HepG2 (cell line): ENCODE measurements at regions not wholly inside any gene's neighbourhood (a gene's known extent, or its start where the extent isn't known, plus 50 kb on each side); places are given as distances from the start of the nearest gene placed in this dataset.

Experiments
- ATF7-NPFF ChIP-seq: sonication (generic); formaldehyde crosslinking; IDR thresholded peaks from 2 replicates; pipeline ENCODE4 v1.8.1; 2023; ENCODE audit warnings: mild to moderate bottlenecking, low read depth, missing genetic modification reagents, moderate library complexity
- CREBL2 ChIP-seq: sonication (generic); formaldehyde crosslinking; IDR thresholded peaks from 2 replicates; pipeline ENCODE4 v1.8.1; 2023; ENCODE audit warnings: missing genetic modification reagents, mild to moderate bottlenecking, borderline replicate concordance
- CREM ChIP-seq, 2 experiments: sonication (generic) in 1 of 2; formaldehyde crosslinking in 1 of 2; IDR thresholded peaks; 2 replicates each; pipeline versions ENCODE4 v1.4.0 to v1.6.1; 2016 to 2020; ENCODE audit warnings: antibody characterized with exemption in 1 of 2, mild to moderate bottlenecking in 1 of 2, missing genetic modification reagents in 1 of 2
- JUND ChIP-seq: sonication (generic); formaldehyde crosslinking; IDR thresholded peaks from 2 replicates; pipeline ENCODE4 v1.8.0; 2022; ENCODE audit warnings: mild to moderate bottlenecking, missing genetic modification reagents
- KLF13 ChIP-seq: sonication (generic); formaldehyde crosslinking; IDR thresholded peaks from 2 replicates; pipeline ENCODE4 v1.4.0; 2020; ENCODE audit warnings: mild to moderate bottlenecking, missing genetic modification reagents
- NCOA1 ChIP-seq: sonication (generic); formaldehyde crosslinking; IDR thresholded peaks from 2 replicates; pipeline ENCODE4 v1.9.0; 2021; ENCODE audit warnings: missing genetic modification reagents
- PITX1 ChIP-seq: sonication (generic); formaldehyde crosslinking; IDR thresholded peaks from 2 replicates; pipeline ENCODE4 v1.5.1; 2020; ENCODE audit warnings: mild to moderate bottlenecking, missing genetic modification reagents
- SP5 ChIP-seq: IDR thresholded peaks from 2 replicates; pipeline ENCODE4 v1.6.1; 2016; ENCODE audit warnings: low read depth, borderline replicate concordance
- SRSF4 ChIP-seq: fragments of 200-400 bp; formaldehyde crosslinking; IDR thresholded peaks from one replicate; pipeline ENCODE4 v1.6.1; 2018; ENCODE audit warnings: mild to moderate bottlenecking, low read depth, low read length, moderate library complexity; ENCODE audit not compliant: poor library complexity, severe bottlenecking
- ZFP36L2 ChIP-seq: sonication (generic); formaldehyde crosslinking; IDR thresholded peaks from 2 replicates; pipeline ENCODE4 v1.4.0; 2020; ENCODE audit warnings: missing genetic modification reagents
- ZNF280D ChIP-seq: sonication (generic); formaldehyde crosslinking; IDR thresholded peaks from 2 replicates; pipeline ENCODE4 v1.5.1; 2020; ENCODE audit warnings: mild to moderate bottlenecking, missing genetic modification reagents
- ZNF343 ChIP-seq: sonication (generic); formaldehyde crosslinking; IDR thresholded peaks from 2 replicates; pipeline ENCODE4 v1.4.0; 2020; ENCODE audit warnings: mild to moderate bottlenecking, missing genetic modification reagents
- ZNF609 ChIP-seq: sonication (generic); formaldehyde crosslinking; IDR thresholded peaks from 2 replicates; pipeline ENCODE4 v1.4.0; 2020; ENCODE audit warnings: mild to moderate bottlenecking, missing genetic modification reagents, borderline replicate concordance
- ZNF614 ChIP-seq: IDR thresholded peaks from 2 replicates; pipeline ENCODE4 v1.6.1; 2018; ENCODE audit warnings: missing biosample characterization, missing genetic modification reagents, inconsistent platforms, borderline replicate concordance
- TF ChIP-seq, protein P1 (sequence below): sonication (generic); formaldehyde crosslinking; IDR thresholded peaks from 2 replicates; pipeline ENCODE4 v1.4.0; 2020; ENCODE audit warnings: missing genetic modification reagents
- TF ChIP-seq, protein P2 (sequence below): sonication (generic); formaldehyde crosslinking; IDR thresholded peaks from 2 replicates; pipeline ENCODE4 v1.4.0; 2020; ENCODE audit warnings: mild to moderate bottlenecking, missing genetic modification reagents

DNA sequence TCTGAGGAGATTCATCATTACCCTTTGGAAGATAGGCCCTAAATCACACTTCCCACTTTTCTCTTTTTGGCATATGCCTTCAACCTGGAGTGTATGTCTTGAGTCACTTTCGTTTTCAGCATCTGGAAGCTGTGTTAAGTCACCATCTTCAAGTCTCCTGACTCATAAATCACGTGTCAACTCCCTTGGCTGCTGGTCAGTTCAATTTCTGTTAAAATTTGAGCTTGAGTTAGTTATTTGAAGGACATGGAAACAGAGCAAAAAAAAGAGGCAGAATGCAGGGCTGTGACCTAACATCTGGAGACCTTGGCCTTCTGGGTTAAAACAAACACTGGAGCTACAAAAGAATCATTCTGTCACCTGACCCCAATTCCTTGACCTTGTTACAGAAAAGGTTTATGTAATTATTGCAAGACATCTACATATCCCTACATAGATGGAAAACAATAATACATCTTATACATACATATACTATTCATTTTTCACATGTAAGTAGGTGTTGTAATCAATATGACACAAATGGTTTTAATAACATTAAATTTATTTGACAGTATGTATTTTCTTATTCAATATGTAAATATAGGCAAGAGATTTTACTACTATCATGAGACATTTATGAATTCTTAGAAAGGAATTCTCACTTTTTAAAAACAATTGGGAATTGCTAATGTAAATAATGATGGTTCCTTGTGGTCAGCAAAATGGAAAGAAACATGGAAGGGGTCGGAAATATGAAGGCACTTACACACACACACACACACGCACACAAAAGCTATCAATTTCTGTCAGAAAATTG lies 169.7 kb upstream of the PHYHIPL start (continued):
- 0 out of 2 replicates have a peak, but pooled peaks have one; percentile 38 for TF ChIP-seq PITX1
- no peak for TF ChIP-seq ATF7-NPFF (CRISPR knock-in tag)
- TF ChIP-seq ZNF614: 0 out of 2 replicates have a peak, but pooled peaks have one; percentile 17
- TF ChIP-seq, protein P1, sequence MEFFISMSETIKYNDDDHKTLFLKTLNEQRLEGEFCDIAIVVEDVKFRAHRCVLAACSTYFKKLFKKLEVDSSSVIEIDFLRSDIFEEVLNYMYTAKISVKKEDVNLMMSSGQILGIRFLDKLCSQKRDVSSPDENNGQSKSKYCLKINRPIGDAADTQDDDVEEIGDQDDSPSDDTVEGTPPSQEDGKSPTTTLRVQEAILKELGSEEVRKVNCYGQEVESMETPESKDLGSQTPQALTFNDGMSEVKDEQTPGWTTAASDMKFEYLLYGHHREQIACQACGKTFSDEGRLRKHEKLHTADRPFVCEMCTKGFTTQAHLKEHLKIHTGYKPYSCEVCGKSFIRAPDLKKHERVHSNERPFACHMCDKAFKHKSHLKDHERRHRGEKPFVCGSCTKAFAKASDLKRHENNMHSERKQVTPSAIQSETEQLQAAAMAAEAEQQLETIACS (CRISPR knock-in tag): no peak
- TF ChIP-seq CREM (IDR thresholded peaks at IDR 0.05): peak; percentile 86
- no peak for TF ChIP-seq CREM (CRISPR knock-in tag; IDR thresholded peaks at IDR 0.05)
- no peak for TF ChIP-seq SRSF4
- no peak for TF ChIP-seq ZFP36L2 (CRISPR knock-in tag)
- no peak for TF ChIP-seq ZNF343 (CRISPR knock-in tag)
- peak; percentile 15; the same call in 1 of the 2 replicates for TF ChIP-seq SP5
- TF ChIP-seq KLF13 (CRISPR knock-in tag): no peak
- TF ChIP-seq ZNF280D: no peak
- TF ChIP-seq NCOA1 (CRISPR knock-in tag): peak; percentile 75; the same call in 1 of the 2 replicates
- TF ChIP-seq ZNF609 (CRISPR knock-in tag): peak; percentile 87; the same call in 1 of the 2 replicates
- TF ChIP-seq JUND (CRISPR knock-in tag): 0 out of 2 replicates have a peak, but pooled peaks have one; percentile 17
- TF ChIP-seq, protein P2, sequence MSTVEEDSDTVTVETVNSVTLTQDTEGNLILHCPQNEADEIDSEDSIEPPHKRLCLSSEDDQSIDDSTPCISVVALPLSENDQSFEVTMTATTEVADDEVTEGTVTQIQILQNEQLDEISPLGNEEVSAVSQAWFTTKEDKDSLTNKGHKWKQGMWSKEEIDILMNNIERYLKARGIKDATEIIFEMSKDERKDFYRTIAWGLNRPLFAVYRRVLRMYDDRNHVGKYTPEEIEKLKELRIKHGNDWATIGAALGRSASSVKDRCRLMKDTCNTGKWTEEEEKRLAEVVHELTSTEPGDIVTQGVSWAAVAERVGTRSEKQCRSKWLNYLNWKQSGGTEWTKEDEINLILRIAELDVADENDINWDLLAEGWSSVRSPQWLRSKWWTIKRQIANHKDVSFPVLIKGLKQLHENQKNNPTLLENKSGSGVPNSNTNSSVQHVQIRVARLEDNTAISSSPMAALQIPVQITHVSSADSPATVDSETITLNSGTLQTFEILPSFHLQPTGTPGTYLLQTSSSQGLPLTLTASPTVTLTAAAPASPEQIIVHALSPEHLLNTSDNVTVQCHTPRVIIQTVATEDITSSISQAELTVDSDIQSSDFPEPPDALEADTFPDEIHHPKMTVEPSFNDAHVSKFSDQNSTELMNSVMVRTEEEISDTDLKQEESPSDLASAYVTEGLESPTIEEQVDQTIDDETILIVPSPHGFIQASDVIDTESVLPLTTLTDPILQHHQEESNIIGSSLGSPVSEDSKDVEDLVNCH (CRISPR knock-in tag): no peak
- TF ChIP-seq CREBL2: no peak
